ENCODE measurements at regions not wholly inside any gene's neighbourhood (a gene's known extent, or its start where the extent isn't known, plus 50 kb on each side); places are given as distances from the start of the nearest gene placed in this dataset.

- no peak overlapping the region for H3K27ac ChIP-seq (ENCODE audit: low read depth in 1 of 2, low read length in 1 of 2)
- no peaks in the 10 kb centered on the region for H3K27me3 ChIP-seq (ENCODE audit: control insufficient read depth in 2 of 2, insufficient read depth in 1 of 2, low read length in 1 of 2)
- no peaks in the 10 kb centered on the region for H3K9me3 ChIP-seq (ENCODE audit: control insufficient read depth in 2 of 2, insufficient read depth in 1 of 2, low read length in 1 of 2)
- no peak for DNase-seq (ENCODE audit: low read depth in 6 of 9, low spot score in 9 of 9)
- H3K4me1 ChIP-seq (ENCODE audit: control insufficient read depth in 2 of 2, insufficient read depth in 2 of 2, low read length in 2 of 2), result no peaks in the 10 kb centered on the region
- H3K4me3 ChIP-seq (ENCODE audit: low read length in 2 of 2), result no peak overlapping the region
- 88% methylated on average over 3 of the region's 3 CpGs for WGBS
- no peaks in the 10 kb centered on the region for H3K36me3 ChIP-seq (ENCODE audit: control insufficient read depth in 2 of 2, insufficient read depth in 2 of 2, low read length in 1 of 2)
Observed at GRCh38 chr2:120410487-120410886, 64.6 kb downstream of the INHBB start.

- WGBS, result 97% methylated on average over 1 of the region's 1 CpG
- H3K27me3 ChIP-seq (ENCODE audit: control insufficient read depth in 2 of 2, insufficient read depth in 1 of 2, low read length in 1 of 2), result peaks cover 0 to 6% of the 10 kb centered on the region in 2 donors
Observed at GRCh38 chr2:120415060-120415459, 69.1 kb downstream of the INHBB start.

GRCh38 chr2:120415728-120416509 lies 70.0 kb downstream of the INHBB start:
- DNase-seq (ENCODE audit: low read depth in 6 of 9, low spot score in 9 of 9), result no peak
- Histone ChIP-seq H3K27ac (ENCODE audit: low read depth in 1 of 2, low read length in 1 of 2) (no peak overlapping the region), H3K27me3 (ENCODE audit: control insufficient read depth in 2 of 2, insufficient read depth in 1 of 2, low read length in 1 of 2) (peaks cover 0 to 6% of the 10 kb centered on the region in 2 donors), H3K36me3 (ENCODE audit: control insufficient read depth in 2 of 2, insufficient read depth in 2 of 2, low read length in 1 of 2) (no peaks in the 10 kb centered on the region), H3K4me3 (ENCODE audit: low read length in 2 of 2) (no peak overlapping the region), H3K4me1 (ENCODE audit: control insufficient read depth in 2 of 2, insufficient read depth in 2 of 2, low read length in 2 of 2) (no peaks in the 10 kb centered on the region), H3K9me3 (ENCODE audit: control insufficient read depth in 2 of 2, insufficient read depth in 1 of 2, low read length in 1 of 2) (no peaks in the 10 kb centered on the region)
- WGBS, result 94% methylated on average over 13 of the region's 13 CpGs

More at GRCh38 chr2:120415060-120415459, 69.1 kb downstream of the INHBB start:
- Histone ChIP-seq H3K9me3 (ENCODE audit: control insufficient read depth in 2 of 2, insufficient read depth in 1 of 2, low read length in 1 of 2) (no peaks in the 10 kb centered on the region), H3K36me3 (ENCODE audit: control insufficient read depth in 2 of 2, insufficient read depth in 2 of 2, low read length in 1 of 2) (no peaks in the 10 kb centered on the region), H3K4me3 (ENCODE audit: low read length in 2 of 2) (no peak overlapping the region), H3K4me1 (ENCODE audit: control insufficient read depth in 2 of 2, insufficient read depth in 2 of 2, low read length in 2 of 2) (no peaks in the 10 kb centered on the region), H3K27ac (ENCODE audit: low read depth in 1 of 2, low read length in 1 of 2) (no peak overlapping the region)
- no peak for DNase-seq (ENCODE audit: low read depth in 6 of 9, low spot score in 9 of 9)

GRCh38 chr2:120418174-120418787 lies 72.3 kb downstream of the INHBB start:
- Histone ChIP-seq H3K4me3 (ENCODE audit: low read length in 2 of 2) (no peak overlapping the region), H3K27me3 (ENCODE audit: control insufficient read depth in 2 of 2, insufficient read depth in 1 of 2, low read length in 1 of 2) (peaks cover 0 to 9% of the 10 kb centered on the region in 2 donors), H3K4me1 (ENCODE audit: control insufficient read depth in 2 of 2, insufficient read depth in 2 of 2, low read length in 2 of 2) (no peaks in the 10 kb centered on the region), H3K27ac (ENCODE audit: low read depth in 1 of 2, low read length in 1 of 2) (no peak overlapping the region), H3K9me3 (ENCODE audit: control insufficient read depth in 2 of 2, insufficient read depth in 1 of 2, low read length in 1 of 2) (no peaks in the 10 kb centered on the region), H3K36me3 (ENCODE audit: control insufficient read depth in 2 of 2, insufficient read depth in 2 of 2, low read length in 1 of 2) (no peaks in the 10 kb centered on the region)
- no peak for DNase-seq (ENCODE audit: low read depth in 6 of 9, low spot score in 9 of 9)
- 92% methylated on average over 13 of the region's 13 CpGs for WGBS

- no peak for DNase-seq (ENCODE audit: low read depth in 6 of 9, low spot score in 9 of 9)
- H3K27ac ChIP-seq (ENCODE audit: low read depth in 1 of 2, low read length in 1 of 2), result no peak overlapping the region
Observed at GRCh38 chr2:120419073-120419472, 73.1 kb downstream of the INHBB start.

GRCh38 chr2:120419955-120420354 lies 74.0 kb downstream of the INHBB start:
- H3K27me3 ChIP-seq (ENCODE audit: control insufficient read depth in 2 of 2, insufficient read depth in 1 of 2, low read length in 1 of 2), result peaks cover 0 to 9% of the 10 kb centered on the region in 2 donors
- H3K27ac ChIP-seq (ENCODE audit: low read depth in 1 of 2, low read length in 1 of 2), result no peak overlapping the region
- no peaks in the 10 kb centered on the region for H3K9me3 ChIP-seq (ENCODE audit: control insufficient read depth in 2 of 2, insufficient read depth in 1 of 2, low read length in 1 of 2)
- H3K4me1 ChIP-seq (ENCODE audit: control insufficient read depth in 2 of 2, insufficient read depth in 2 of 2, low read length in 2 of 2), result no peaks in the 10 kb centered on the region
- no peak for DNase-seq (ENCODE audit: low read depth in 6 of 9, low spot score in 9 of 9)
- H3K36me3 ChIP-seq (ENCODE audit: control insufficient read depth in 2 of 2, insufficient read depth in 2 of 2, low read length in 1 of 2), result no peaks in the 10 kb centered on the region
- no peak overlapping the region for H3K4me3 ChIP-seq (ENCODE audit: low read length in 2 of 2)

More at GRCh38 chr2:120419073-120419472, 73.1 kb downstream of the INHBB start:
- peaks cover 0 to 9% of the 10 kb centered on the region in 2 donors for H3K27me3 ChIP-seq (ENCODE audit: control insufficient read depth in 2 of 2, insufficient read depth in 1 of 2, low read length in 1 of 2)
- no peak overlapping the region for H3K4me3 ChIP-seq (ENCODE audit: low read length in 2 of 2)
- H3K4me1 ChIP-seq (ENCODE audit: control insufficient read depth in 2 of 2, insufficient read depth in 2 of 2, low read length in 2 of 2), result no peaks in the 10 kb centered on the region
- WGBS, result 64% methylated on average over 6 of the region's 6 CpGs
- H3K9me3 ChIP-seq (ENCODE audit: control insufficient read depth in 2 of 2, insufficient read depth in 1 of 2, low read length in 1 of 2), result no peaks in the 10 kb centered on the region
- H3K36me3 ChIP-seq (ENCODE audit: control insufficient read depth in 2 of 2, insufficient read depth in 2 of 2, low read length in 1 of 2), result no peaks in the 10 kb centered on the region

GRCh38 chr2:120421126-120421829 lies 75.3 kb downstream of the INHBB start:
- Histone ChIP-seq H3K36me3 (ENCODE audit: control insufficient read depth in 2 of 2, insufficient read depth in 2 of 2, low read length in 1 of 2) (no peaks in the 10 kb centered on the region), H3K4me3 (ENCODE audit: low read length in 2 of 2) (no peak overlapping the region), H3K4me1 (ENCODE audit: control insufficient read depth in 2 of 2, insufficient read depth in 2 of 2, low read length in 2 of 2) (no peaks in the 10 kb centered on the region), H3K27ac (ENCODE audit: low read depth in 1 of 2, low read length in 1 of 2) (no peak overlapping the region), H3K9me3 (ENCODE audit: control insufficient read depth in 2 of 2, insufficient read depth in 1 of 2, low read length in 1 of 2) (no peaks in the 10 kb centered on the region), H3K27me3 (ENCODE audit: control insufficient read depth in 2 of 2, insufficient read depth in 1 of 2, low read length in 1 of 2) (peaks cover 0 to 12% of the 10 kb centered on the region in 2 donors)
- WGBS, result 93% methylated on average over 12 of the region's 12 CpGs
- DNase-seq (ENCODE audit: low read depth in 6 of 9, low spot score in 9 of 9), result no peak

- no peak for DNase-seq (ENCODE audit: low read depth in 6 of 9, low spot score in 9 of 9)
- peaks cover 0 to 14% of the 10 kb centered on the region in 2 donors for H3K27me3 ChIP-seq (ENCODE audit: control insufficient read depth in 2 of 2, insufficient read depth in 1 of 2, low read length in 1 of 2)
Observed at GRCh38 chr2:120421830-120422175, 75.9 kb downstream of the INHBB start.

More at GRCh38 chr2:120421830-120422175, 75.9 kb downstream of the INHBB start:
- 67% methylated on average over 7 of the region's 7 CpGs for WGBS
- Histone ChIP-seq H3K27ac (ENCODE audit: low read depth in 1 of 2, low read length in 1 of 2) (no peak overlapping the region), H3K36me3 (ENCODE audit: control insufficient read depth in 2 of 2, insufficient read depth in 2 of 2, low read length in 1 of 2) (no peaks in the 10 kb centered on the region), H3K4me1 (ENCODE audit: control insufficient read depth in 2 of 2, insufficient read depth in 2 of 2, low read length in 2 of 2) (no peaks in the 10 kb centered on the region), H3K9me3 (ENCODE audit: control insufficient read depth in 2 of 2, insufficient read depth in 1 of 2, low read length in 1 of 2) (no peaks in the 10 kb centered on the region), H3K4me3 (ENCODE audit: low read length in 2 of 2) (no peak overlapping the region)
